OCI-M1 (cell line): ENCODE measurements at regions not wholly inside any gene's neighbourhood (a gene's known extent, or its start where the extent isn't known, plus 50 kb on each side); places are given as distances from the start of the nearest gene placed in this dataset.
"Not testable (repeated sequence)": the region's sequence is repeated elsewhere in the genome, so short reads cannot be mapped to it uniquely, and the experiment has no call there.

Experiments used
- DNase-seq: peaks from one replicate; lab custom pipeline; 2025; lab: John Stamatoyannopoulos, UW

DNA sequence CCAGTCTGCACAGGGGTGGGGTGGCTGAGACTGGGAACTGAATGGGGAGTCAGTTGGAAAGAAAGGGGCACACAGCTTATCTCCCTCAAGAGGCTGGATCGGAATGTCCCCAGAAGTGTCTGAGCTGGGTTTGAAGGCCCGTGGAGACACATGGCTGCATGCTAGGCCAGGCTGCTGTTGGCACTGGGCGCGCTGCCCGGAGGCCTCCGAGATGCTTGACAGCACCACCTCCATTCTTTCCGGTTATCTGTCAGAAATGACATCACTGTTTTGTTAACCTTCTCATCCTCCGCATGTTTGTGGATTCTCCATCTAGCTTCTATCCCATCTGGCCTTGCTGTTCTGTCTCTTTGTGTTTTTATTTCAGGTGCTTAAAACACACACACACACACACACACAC is 85.5 kb downstream of the APIP start:
- DNase-seq = no peak

- no peak for DNase-seq
These were observed 86.1 kb downstream of the APIP start for GRCh38 chr11:34830035-34830434.

DNA sequence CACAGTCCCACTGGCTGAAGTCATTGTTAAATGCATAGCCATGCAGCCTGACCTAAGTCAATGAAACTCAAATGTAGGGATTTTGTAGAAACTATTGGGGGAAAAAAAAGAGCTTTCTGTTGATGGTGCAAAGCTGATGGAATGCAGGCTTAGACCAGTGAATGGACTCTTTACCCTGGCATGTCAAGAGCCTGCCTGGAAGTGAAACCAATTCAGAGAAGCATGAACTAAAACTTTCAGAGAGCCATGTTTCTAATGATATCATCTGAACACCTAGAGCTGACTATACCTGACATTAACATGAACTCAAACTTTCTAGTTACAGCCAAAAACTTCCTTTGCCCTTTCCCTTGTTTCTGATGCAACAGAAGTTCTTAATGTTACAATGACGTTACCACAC is 89.0 kb downstream of the APIP start:
- DNase-seq = no peak

- no peak for DNase-seq
These were observed 89.8 kb downstream of the APIP start for GRCh38 chr11:34826384-34826726.

DNA sequence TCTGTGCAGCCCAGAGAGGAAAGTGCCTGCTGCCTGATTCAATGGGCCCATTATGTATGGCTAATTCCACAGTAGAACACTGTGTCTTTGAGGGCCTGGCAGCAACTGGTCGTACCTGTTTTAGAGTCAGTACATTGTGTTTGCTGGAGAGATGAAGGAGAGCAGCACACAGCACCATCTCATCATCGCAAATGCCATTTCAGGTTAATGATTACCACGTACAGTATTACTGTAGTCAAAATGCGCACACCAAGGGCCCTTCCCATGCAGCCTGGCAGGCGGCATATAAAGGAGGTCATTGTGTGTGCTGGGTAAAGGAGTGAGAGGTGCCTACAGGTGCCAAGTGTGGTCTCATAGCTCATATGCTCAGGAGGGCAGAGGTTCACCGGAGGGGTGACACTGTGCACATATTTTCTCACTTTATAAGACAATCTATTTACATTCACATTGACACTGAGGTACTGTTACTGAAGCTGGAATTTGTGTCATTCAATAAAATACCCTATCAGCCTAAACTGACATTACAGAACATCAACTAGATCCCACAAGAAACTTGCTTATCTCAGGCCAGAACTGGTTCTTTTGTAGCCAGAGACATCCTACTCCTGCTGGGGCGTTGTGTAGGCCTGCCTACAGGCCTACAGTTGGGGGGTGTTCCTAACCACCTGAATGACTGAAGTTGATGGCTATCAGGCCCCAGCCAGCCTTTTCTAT is 90.4 kb downstream of the APIP start:
- no peak for DNase-seq

GRCh38 chr11:34825315-34825669 is 90.9 kb downstream of the APIP start:
- no peak for DNase-seq

GRCh38 chr11:34824425-34824824 is 91.8 kb downstream of the APIP start:
- DNase-seq = no peak

DNA sequence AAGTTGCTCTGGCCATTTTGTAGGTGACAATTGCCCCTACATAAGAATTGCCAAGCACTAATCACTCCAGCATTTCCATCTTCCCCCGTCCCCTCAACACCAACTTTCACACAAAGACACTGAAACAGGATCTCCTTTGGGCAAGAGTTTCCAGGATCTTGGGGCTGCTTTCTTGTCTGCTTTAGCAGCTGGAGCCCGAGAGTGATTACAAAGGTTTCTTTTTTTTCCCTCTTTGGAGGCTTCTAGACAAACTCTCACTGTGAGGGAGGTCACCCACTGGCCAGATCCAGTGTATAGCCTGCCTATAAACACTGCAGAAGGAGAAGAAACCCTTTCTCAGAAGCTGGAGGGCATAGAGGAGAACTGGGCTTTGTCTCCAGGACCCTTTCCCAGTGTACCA is 92.5 kb downstream of the APIP start:
- no peak for DNase-seq

DNA sequence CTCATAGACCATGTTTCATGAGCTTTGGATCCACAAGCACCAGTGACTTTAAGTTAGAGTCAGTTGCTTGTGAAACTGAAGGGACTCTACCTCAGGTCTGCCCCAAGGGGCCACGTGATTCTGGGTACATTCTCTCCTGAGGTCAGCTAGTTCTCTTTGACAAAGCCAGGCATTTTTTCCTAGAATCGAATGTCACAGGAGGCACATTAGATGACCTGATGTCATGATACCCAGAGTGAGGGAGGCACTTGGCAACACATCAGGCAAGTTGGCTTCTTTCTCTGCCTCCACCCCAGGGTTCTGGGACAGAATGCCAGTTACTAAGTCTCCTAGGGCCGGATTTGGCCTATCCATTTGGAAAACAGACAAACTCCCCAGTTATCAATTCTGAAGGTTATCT is 93.0 kb downstream of the APIP start:
- no peak for DNase-seq

- no peak for DNase-seq
These were observed 96.3 kb downstream of the APIP start for GRCh38 chr11:34819740-34820482.

- DNase-seq = not testable (repeated sequence)
These were observed 98.4 kb downstream of the APIP start for GRCh38 chr11:34817812-34818211.

- DNase-seq = peak; percentile 55
These were observed 99.4 kb downstream of the APIP start for GRCh38 chr11:34816698-34817213.

GRCh38 chr11:34812905-34813576 is 103.1 kb downstream of the APIP start:
- DNase-seq = no peak

DNA sequence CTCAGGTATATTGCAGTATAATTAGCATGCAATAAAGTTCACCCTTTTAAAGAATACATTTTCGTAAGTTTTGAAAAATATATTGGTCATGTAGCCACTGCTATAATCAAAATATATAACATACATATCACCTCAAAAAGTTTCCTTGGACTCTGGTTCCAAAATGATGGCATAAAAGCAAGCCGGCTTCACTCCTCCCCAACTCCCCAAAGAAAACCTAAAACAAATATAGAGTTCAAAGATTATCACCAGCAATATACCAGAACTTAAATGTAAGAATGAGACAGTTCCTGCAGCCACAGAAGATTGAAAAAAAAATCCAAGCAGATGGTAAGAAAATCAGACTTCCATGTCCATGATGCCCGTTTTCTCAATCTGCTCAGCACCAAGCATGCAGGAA is 104.3 kb downstream of the APIP start:
- DNase-seq = no peak

DNA sequence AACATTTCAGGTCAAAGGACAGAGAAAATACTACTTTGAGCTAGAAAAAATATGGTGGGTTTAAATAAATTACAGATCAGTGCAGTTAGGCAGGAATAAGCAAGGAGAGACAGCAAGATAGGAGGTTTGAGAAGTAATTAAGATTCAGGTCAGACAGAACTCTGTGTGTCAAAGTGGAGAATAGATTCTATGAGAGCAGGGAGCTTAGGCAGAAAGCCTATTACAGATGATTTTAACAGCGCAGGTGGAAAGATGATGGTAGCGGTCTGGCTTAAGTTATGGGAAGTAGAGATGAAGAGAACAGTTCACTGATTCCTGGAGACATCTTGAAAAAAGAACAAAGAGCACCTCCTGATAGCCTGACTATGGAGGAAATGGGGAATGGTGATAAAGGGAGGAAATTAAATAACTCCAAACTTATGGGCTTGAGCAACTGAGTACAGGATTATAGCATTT is 106.0 kb downstream of the APIP start:
- peak; percentile 29 for DNase-seq

DNA sequence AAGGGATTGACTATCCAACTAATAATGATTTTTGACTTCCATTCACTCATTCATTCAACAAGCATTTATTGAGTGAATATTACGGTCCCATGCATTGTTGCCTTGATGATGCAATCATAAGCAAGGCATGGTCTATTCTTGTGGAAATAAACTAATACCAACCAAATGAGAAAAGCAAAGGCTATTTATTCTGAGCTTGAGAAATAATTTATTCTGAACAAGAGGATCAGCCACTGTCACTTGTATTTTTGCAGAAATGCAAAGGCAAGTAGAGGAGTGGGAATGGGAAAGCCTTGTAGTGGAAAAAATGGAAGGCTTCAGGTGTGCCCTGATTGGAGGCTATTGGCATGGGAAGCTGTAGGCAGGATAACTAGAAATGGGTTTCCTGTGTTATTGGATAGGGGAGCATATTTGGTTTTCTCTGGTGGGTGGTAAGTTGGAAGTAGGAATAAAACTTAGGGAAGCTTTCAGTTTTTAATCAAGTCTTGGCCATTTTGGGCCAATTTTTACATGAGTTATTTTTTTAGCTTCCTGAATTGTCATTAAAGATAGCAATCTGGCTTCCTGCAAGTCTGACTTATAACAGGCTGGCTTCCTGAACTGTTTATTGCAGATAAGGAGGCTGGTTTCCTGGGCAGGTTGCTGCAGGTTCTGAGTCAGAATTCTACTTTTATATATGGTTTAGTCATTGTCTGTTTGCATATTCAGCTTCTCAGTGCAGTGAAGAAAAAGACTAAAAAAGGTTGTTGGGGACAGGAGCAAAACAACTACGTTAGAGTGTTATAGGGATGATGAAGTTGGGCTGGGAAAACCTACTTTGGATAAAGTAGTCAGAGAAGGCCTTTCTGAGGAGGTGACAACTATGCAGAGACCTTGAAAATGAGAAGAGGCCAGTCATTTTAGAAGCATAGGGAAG is 106.7 kb downstream of the APIP start:
- DNase-seq = peak; percentile 77

- DNase-seq = no peak
These were observed 109.3 kb downstream of the APIP start for GRCh38 chr11:34806875-34807274.

- peak; percentile 54 for DNase-seq
These were observed 110.2 kb downstream of the APIP start for GRCh38 chr11:34805937-34806336.

DNA sequence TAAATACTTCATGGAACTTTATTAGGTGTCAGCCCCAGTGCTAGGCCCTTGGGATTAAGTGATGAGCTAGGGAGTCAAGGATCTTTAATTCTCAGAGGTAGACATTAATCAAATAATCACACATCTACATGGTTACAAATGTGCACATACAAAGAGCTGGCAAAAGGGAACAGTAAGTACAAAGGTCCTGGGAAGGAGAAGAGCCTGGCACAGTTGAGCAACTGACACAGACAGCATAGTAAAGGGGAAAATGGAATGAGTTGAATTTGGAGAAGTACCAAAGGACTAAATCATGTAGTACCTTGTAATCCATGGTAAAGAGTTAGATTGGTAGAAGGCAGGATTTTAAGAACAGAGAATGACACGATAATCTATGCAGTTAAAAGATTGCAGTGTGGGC is 116.3 kb downstream of the APIP start:
- no peak for DNase-seq

GRCh38 chr11:34798985-34799384 is 117.2 kb downstream of the APIP start:
- no peak for DNase-seq

DNA sequence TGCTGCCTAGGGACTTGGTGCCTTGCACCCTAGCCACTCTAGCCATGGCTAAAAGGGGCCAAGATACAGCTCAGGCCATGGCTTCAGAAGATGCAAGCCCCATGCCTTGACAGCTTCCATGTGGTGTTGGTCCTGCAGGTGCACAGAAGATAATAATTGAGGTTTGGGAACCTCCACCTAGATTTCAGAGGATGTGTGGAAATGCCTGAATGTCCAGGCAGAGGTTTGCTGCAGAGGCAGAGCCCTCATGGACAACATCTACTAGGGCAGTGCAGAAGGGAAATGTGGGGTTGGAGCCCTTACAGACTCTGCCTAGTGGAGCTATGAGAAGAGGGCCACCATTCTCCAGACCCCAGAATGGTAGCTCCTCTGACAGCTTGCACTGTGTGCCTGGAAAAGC is 118.7 kb downstream of the APIP start:
- DNase-seq = not testable (repeated sequence)

- DNase-seq = no peak
These were observed 120.5 kb downstream of the APIP start for GRCh38 chr11:34795641-34796040.
